Pancreas (tissue), 10 donors: ENCODE measurements at regions not wholly inside any gene's neighbourhood (a gene's known extent, or its start where the extent isn't known, plus 50 kb on each side); places are given as distances from the start of the nearest gene placed in this dataset.

Experiments
- ATAC-seq, 4 donors: fragments of 200-7000 bp; cut with Tn5 transposase; one replicate each; pipeline versions ENCODE4 v1.8.0 to v1.9.1; 2020; ENCODE audit warnings: mild to moderate bottlenecking in 4 of 4, moderate library complexity in 4 of 4
- DNase-seq, 6 donors: peaks; one replicate each; pipeline ENCODE4 v3.0.0-alpha.2; 2020
- FAIRE-seq: peaks from 2 replicates; lab custom pipeline; 2012; peaks lifted over from hg19 to GRCh38; lab: Jason Lieb, UNC
- H3K27ac ChIP-seq, 4 donors: fragments of 200-600 bp; sonication (generic); 1 replicate in 3 of 4; 2 replicates in 1 of 4; pipeline versions ENCODE4 v1.5.0 to v1.8.0; 2020
- H3K27me3 ChIP-seq, 4 donors: fragments of 200-600 bp; one replicate each; pipeline ENCODE4 v1.8.0; 2021
- H3K36me3 ChIP-seq, 3 donors: fragments of 200-600 bp; sonication (generic) in 1 of 3; one replicate each; pipeline versions ENCODE4 v1.5.0 to v1.8.0; 2020 to 2021
- H3K4me1 ChIP-seq, 3 donors: fragments of 200-600 bp; one replicate each; pipeline ENCODE4 v1.8.0; 2021
- H3K4me3 ChIP-seq, 4 donors: fragments of 200-600 bp; sonication (generic) in 2 of 4; one replicate each; pipeline versions ENCODE4 v1.5.0 to v1.8.0; 2020 to 2021
- H3K9me3 ChIP-seq, 4 donors: fragments of 200-600 bp; one replicate each; pipeline ENCODE4 v1.8.0; 2021
- CTCF ChIP-seq, 4 donors: fragments of 200-600 bp; sonication (generic) in 3 of 4; IDR thresholded peaks; one replicate each; pipeline versions ENCODE4 v1.5.0 to v1.8.0; 2021; ENCODE audit warnings: antibody characterized with exemption in 4 of 4
- WGBS, 2 donors: extraction: QIAGEN DNeasy Blood & Tissue Kit; methylation state at CpG; one replicate each; pipeline ENCODE4 v1.1.7; 2013; 5-methylcytosine and 5-hydroxymethylcytosine counted together
- intact Hi-C, 3 donors: fragments of 100-400 bp; cut with DNase I; formaldehyde crosslinking; loops; one replicate each; pipeline versions ENCODE4 v1.11.1 to v1.14.2; 2022
- donor health status: healthy with polysubstance abuse.
- donor health status: DM: no; HTN: no; CAD: no; lungs with moderate emphysema.
- donor health status: DM: no; HTN: no; CAD: no.
- donor health status: control.
- donor health status: control.
- donor health status: Bipolar disorder and iron deficiency.
- donor health status: DM: yes; HTN: yes; CAD: no.
- donor health status: DM: no; HTN: no; CAD: no.
- donor health status: DM: no; HTN: no; CAD: no.
- donor health status: DM: yes; HTN: yes; CAD: no.

GRCh38 chr5:100004969-100005368 lies 530.2 kb upstream of the FAM174A start:
- no peak overlapping the region for H3K27ac ChIP-seq
- DNase-seq, result no peak

GRCh38 chr5:99998319-99998718 lies 536.9 kb upstream of the FAM174A start:
- Histone ChIP-seq H3K36me3 (no peaks in the 10 kb centered on the region), H3K4me1 (no peaks in the 10 kb centered on the region), H3K9me3 (no peaks in the 10 kb centered on the region), H3K27me3 (peaks cover 0 to 2% (median 0%) of the 10 kb centered on the region in 4 donors), H3K4me3 (no peak overlapping the region), H3K27ac (no peak overlapping the region)
- TF ChIP-seq CTCF (IDR thresholded peaks at IDR 0.05), result no peak
- ATAC-seq (no peak), DNase-seq (no peak), FAIRE-seq (no peak)
- intact Hi-C loops, result no loop called here
- WGBS, 2 donors, result 46 to 52% methylated on average over 2 of the region's 2 CpGs

More at GRCh38 chr5:100004969-100005368, 530.2 kb upstream of the FAM174A start:
- H3K9me3 ChIP-seq, result no peaks in the 10 kb centered on the region
- H3K4me3 ChIP-seq, result no peak overlapping the region
- H3K27me3 ChIP-seq, result no peaks in the 10 kb centered on the region
- ATAC-seq (no peak), FAIRE-seq (no peak)
- no peak for TF ChIP-seq CTCF (IDR thresholded peaks at IDR 0.05)
- intact Hi-C loops, result no loop called here
- no peaks in the 10 kb centered on the region for H3K4me1 ChIP-seq
- no peaks in the 10 kb centered on the region for H3K36me3 ChIP-seq

- Histone ChIP-seq H3K9me3 (no peaks in the 10 kb centered on the region), H3K36me3 (no peaks in the 10 kb centered on the region), H3K4me3 (no peak overlapping the region), H3K27me3 (peaks cover 0 to 2% (median 0%) of the 10 kb centered on the region in 4 donors), H3K27ac (no peak overlapping the region), H3K4me1 (no peaks in the 10 kb centered on the region)
- intact Hi-C loops, result no loop called here
- WGBS, 2 donors, result 78 to 91% methylated on average over 2 of the region's 2 CpGs
- no peak for DNase-seq
- ATAC-seq, result no peak
- no peak for FAIRE-seq
- TF ChIP-seq CTCF (IDR thresholded peaks at IDR 0.05), result no peak
These were observed 539.8 kb upstream of the FAM174A start for GRCh38 chr5:99995407-99995806.

- FAIRE-seq (no peak), DNase-seq (no peak)
- WGBS, 2 donors, result 74 to 75% methylated on average over 4 of the region's 4 CpGs
These were observed 561.4 kb upstream of the FAM174A start for GRCh38 chr5:99973779-99974178.

More at GRCh38 chr5:99973779-99974178, 561.4 kb upstream of the FAM174A start:
- Histone ChIP-seq H3K4me3 (no peak overlapping the region), H3K27ac (no peak overlapping the region), H3K36me3 (no peaks in the 10 kb centered on the region), H3K9me3 (no peaks in the 10 kb centered on the region), H3K4me1 (no peaks in the 10 kb centered on the region), H3K27me3 (no peaks in the 10 kb centered on the region)
- intact Hi-C loops, result no loop called here
- no peak for ATAC-seq
- no peak for TF ChIP-seq CTCF (IDR thresholded peaks at IDR 0.05)
